ENCODE measurements at regions not wholly inside any gene's neighbourhood (a gene's known extent, or its start where the extent isn't known, plus 50 kb on each side); places are given as distances from the start of the nearest gene placed in this dataset.
A peak's percentile ranks its signal among the peaks of the same experiment; 100 is the strongest.
"Not testable (repeated sequence)": the region's sequence is repeated elsewhere in the genome, so short reads cannot be mapped to it uniquely, and the experiment has no call there.

DNA sequence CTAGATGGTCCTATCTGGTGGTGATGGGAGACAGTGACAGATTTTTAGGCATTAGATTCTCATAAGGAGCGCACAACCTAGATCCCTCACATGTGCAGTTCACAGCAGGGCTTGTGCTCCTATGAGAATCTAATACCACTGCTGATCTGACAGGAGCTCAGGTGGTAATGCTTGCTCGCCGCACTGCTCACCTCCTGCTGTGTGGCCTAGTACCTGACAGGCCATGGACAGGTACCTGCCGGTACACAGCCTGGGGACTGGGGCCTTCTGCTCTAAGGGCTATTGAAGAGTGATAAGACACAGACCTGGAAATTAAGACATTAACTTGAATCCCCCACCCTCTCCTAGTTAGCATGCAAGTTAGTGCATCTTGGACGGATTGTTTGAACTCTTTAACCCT is 64.4 kb downstream of the KLRB1 start:
- not testable (repeated sequence) for FAIRE-seq

DNA sequence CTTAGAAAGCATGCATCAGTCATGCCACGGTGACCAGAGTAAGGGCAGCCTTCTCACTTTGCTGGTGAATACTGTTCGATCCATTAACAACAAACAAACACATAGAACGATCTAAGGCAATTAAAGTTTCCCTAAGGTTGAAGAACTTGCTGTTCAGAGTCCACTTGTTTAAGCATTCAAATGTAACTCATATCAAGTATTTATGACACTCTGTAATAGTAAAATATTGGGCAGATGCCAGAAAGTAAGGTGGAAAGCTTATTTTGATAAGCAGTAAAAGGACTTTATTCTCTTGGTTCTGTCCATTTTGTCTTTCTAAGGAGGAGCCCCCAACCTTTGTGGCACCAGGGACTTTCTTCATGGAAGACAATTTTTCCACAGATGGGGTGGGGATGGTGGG is 64.9 kb downstream of the KLRB1 start:
- FAIRE-seq: not testable (repeated sequence)

DNA sequence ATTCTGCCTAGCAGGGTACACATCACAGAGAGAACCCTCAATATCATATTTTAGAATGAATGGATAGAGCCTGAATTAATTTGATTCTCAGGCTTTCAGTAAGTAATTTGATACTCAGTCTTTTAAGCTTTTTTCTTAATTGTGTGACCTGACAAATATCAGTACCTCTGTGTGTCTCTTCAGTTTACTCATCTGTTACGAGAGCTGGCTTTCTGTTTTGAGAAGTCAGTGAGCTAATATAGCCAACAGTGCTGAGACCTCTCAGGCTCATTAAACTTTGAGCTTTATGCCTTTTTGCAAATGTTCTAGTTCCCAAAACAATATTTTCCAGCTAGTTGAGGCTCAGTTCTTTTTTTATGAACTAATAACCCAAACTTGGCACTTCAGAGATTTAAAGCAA is 91.8 kb downstream of the KLRB1 start:
- not testable (repeated sequence) for FAIRE-seq

DNA sequence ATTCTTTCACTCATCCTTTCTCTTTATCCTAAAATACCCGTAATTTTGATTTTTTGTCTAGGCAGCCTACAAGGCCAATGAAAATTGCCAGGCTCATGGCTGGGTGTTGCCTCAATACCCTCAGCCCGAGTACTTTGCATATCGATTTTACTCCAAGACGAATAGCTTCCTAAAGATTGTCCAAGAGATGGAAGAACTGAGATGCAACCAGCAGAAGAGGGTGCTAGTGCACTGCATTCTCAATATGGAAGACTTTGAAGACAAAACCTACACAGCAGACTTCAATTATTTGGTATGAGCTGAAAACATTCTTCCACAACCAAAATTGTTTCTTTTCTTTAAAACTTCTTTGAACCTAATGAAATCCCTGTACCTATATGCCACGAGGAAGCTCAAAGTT is 95.0 kb downstream of the KLRB1 start:
- peak; percentile 72 for FAIRE-seq

DNA sequence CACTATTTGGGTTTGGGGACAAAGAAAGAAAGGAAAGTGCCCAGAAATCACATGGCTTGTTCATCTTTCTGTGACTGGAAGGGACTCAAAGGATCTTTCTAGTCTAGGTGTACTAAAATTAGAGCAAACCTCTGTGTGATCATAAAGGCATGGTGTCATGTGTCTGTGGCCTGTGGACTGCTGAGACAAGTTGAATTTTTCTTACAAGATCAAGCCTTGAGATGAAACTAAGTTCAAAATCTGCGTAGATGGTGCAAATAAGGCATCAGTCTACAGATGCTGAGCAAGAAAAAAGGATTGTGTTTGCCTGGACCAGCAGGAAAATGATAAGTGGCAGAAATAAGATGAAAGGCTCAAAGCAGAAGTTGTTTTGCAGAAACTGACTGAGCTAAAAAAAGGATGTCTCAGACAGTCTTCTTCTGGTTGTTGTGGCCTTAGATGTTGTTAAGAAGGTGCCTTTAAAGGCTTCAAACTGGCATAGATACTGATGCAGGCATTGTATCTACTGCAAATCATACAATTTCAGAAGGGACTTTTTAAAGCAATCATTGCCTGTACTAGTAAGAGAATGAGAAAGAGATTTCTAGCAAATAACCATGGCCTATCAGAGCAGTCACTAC is 97.2 kb downstream of the KLRB1 start:
- not testable (repeated sequence) for FAIRE-seq

DNA sequence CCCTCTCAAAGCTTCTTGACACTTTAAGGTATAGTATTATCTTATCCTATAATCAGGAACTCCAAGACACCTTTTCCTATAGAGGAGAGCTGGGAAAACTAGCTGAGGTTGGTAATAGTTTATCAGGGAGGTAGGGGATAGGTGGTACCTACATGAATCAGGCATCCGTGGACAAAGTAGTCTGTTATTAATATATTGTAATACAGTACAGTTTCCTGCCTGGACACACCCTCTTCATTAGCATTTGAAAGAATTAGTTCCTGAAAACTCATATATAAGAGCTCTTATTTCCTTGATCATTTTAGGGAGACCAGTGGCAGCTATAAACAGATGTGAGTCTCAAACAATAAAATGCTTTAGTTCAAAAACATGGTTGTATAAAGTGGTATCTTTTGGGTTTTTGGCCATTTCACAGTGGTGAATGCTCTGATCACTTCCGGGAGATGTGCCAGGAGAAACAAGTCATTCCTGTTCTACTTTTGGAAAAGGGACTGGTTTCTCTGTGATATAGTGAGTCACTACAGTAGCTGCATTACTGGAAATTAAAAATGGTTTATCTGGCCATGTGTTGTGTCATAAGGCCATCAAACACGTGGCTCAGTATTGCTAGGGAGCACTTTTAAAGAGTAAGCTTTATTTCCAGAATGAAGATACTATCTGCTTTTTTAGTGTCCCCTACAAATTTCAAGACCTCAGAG is 98.1 kb downstream of the KLRB1 start:
- FAIRE-seq: no peak

DNA sequence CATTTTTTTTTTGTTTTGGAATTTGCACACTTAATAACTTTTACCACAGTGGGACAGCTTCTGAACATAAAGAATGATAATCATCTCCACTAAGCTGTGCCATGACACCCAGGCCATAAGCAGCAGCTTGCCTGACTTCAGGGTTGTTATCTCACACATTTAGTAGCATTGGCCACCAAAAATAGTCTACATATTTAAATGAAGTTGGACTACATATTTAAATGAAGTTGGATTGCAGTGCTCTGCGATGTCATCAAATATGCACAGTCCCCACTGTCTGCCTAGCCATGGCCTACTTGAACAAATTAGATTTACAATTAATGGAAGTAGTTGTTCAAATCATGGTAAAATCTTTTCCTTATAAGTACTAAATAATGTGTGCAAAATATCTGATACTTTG is 101.0 kb downstream of the KLRB1 start:
- no peak for FAIRE-seq

DNA sequence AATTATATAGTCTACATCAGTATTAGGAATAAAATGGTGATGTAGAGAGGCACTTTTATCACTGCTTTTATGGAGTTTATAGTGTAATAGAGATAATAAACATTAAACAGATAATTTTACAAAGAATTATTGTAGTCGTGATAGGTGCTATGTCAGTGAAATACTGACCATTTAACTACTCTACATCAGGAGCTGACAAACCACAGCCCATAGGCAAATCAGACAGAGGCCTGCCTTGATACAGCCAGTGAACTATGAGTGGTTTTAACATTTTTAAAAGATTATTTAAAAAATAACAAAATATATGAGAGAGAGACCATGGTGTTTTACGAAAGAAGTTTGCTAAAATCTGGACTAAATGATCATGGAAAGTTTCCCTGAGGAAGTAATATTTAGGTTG is 104.3 kb downstream of the KLRB1 start:
- peak; percentile 69 for FAIRE-seq

DNA sequence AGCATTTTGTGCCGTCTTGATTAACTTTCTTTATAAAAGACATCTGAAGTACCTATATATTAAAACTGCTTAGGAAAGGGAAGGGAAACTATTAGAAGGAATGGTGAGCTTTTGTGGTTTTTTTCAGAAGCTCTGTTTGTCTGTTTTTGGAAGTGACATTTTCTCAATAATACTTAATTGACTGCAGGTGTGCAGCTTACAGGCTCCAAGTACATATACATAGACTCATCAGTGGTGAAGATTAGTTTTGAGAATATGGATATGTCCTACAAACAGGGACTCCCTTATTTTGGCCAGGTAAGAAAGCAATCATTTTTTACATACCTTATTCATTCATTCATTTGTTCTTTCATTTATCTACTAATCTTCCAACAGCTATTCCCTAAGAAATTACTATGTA is 104.9 kb downstream of the KLRB1 start:
- FAIRE-seq: not testable (repeated sequence)

DNA sequence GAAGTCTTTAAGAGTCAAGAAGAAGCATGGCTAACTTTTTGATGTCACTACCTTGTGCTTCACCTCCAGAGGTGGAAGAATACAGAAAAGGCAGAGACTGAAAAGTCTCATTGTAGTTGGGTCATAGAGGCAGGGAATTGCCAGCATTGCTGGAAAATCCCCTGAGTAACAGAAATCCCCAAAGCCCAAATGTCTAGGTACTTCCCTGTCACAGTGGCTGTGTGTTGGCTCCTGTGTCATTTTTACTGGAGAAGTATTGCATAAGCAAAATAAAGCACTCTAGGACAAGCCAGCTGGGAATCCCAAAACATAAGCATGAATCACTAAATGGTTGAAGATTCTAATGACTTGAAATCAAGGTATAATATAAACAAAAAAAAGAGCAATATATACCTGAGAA is 114.4 kb downstream of the KLRB1 start:
- not testable (repeated sequence) for FAIRE-seq

DNA sequence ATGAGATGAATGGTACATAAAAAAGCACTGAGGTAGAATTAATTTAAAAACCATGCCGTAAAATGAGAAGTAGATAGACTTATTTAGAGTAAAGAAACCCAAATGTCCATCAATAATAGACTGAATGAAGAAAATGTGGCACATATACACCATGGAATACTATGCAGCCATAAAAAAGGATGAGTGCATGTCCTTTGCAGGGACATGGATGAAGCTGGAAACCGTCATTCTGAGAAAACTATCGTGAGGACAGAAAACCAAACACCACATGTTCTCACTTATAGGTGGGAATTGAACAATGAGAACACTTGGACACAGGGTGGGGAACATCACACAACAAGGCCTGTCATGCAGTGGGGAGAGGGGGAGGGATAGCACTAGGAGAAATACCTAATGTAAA is 126.4 kb downstream of the KLRB1 start:
- not testable (repeated sequence) for FAIRE-seq

DNA sequence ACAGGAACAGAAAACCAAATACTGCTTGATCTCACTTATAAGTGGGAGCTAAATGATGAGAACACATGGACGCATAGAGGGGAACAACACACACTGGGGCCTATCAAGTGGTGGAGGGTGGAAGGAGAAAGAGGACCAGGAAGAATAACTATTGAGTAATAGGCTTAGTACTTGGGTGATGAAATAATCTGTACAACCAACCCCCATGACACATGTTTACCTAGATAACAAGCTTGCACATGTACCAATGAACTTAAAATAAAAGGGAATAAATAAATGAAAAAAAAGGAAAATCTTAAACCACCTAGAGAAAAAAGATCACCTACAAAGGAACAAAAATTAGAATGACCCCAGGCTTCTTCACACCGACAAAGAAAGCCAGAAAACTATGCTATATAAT is 133.5 kb downstream of the KLRB1 start:
- not testable (repeated sequence) for FAIRE-seq

DNA sequence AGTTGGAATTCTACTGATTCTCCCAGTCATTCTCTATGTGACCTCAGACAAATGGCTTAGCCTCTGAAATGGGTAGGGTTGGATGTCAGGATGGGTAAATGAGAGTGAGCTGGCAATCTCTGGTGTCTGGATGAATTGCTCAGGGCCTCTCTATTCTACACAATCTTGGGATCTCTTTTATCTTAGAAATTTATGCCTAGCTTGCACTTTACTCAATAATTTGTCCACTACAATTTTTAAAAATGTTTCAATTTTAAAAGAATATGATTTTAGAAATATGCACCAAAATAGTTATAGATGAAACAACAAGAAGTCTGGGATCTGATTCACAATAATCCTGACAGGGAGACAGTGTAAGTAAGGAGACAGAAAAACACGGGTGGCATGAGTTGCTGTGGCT is 134.1 kb downstream of the KLRB1 start:
- FAIRE-seq: not testable (repeated sequence)

DNA sequence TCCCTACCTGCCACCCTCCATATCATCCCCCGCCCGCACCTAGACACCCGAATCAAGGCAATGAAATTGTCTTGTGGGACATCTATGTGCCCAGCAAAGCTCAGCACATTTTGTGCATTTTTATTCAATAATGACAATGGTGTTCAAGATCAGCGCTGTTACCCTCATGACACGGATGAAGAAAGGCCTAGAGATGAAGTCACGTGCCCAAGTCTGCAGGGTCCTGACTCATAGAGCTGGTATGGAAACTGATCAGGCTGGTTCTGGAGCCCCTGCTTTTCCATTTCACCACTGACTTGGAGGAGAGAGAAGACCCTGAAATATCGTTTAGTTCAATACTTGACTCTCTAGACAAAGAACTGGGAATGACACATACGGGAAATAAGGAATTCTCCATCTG is 136.2 kb downstream of the KLRB1 start:
- FAIRE-seq: not testable (repeated sequence)

DNA sequence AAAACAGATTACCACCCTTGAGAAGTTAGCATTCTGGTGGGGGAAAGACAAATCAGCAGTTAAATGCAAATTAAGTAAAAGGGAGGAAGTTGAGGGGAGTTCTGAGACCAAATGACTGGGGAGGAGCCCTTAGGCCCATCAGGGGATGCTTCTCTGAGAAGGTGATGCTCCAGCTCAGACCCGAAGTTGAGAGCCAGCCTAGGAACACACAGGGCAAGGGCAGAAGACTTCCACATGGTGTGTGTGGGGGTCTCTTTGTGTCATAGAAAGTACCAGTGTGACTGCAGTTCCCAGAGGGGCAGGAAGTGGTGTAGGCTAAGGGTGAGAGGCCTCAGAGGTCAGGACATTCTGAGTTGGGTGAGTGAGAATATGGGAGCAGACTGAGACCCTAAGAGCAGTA is 137.3 kb downstream of the KLRB1 start:
- not testable (repeated sequence) for FAIRE-seq

DNA sequence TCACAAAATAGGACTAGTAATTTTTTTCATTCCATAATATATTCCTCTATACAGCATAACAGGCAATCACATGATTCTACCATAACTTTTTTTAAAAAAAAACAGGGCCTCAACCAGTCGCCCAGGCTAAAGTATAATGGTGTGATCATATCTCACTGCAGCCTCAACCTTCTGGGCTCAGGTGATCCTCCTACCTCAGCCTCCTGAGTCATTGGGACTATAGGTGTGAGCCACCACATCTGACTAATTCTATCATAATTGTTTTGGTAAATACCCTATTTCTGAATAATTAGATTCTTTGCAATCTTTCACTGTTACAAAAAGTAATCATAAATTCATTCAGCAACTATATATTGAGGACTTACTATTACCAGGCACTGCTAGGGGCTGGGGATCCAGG is 137.8 kb downstream of the KLRB1 start:
- FAIRE-seq: not testable (repeated sequence)

DNA sequence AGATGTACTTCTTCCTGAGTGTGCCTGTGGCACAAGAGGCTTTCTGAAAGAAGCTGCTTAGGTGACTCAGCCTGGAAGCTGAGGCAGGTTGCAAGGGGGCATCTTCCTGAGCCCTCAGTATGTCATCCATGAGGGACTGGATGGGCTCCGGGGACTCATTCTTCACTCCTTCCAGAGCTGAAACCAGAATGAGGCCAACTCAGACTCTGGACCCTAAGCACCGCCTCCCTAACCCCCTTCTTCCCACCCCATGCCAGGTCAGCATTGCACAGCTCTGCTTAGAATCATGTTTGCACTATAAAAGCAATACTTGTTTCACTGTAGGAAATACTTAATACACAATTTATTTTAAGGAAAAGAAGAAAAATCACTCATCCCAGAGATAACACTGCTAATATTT is 138.3 kb downstream of the KLRB1 start:
- FAIRE-seq: not testable (repeated sequence)

DNA sequence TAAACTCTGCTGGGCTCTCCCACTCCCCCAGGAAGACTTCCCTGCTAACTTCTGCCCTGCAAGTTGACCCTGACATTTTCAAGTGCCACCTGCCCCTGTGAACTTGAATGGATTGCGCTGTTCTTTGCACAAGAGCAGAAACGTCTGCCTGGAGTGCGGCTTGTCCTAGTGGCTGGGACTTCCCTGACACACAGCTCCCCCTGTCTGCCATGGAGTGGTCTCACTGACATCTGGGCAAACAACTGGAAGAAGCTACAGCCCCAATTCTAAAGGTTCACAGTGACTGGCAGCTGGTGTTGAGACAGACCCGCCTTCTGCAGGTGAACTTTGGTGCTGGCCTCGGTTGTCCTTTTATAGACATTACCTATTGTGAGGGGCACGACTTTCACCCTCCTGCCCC is 138.7 kb downstream of the KLRB1 start:
- FAIRE-seq: not testable (repeated sequence)

DNA sequence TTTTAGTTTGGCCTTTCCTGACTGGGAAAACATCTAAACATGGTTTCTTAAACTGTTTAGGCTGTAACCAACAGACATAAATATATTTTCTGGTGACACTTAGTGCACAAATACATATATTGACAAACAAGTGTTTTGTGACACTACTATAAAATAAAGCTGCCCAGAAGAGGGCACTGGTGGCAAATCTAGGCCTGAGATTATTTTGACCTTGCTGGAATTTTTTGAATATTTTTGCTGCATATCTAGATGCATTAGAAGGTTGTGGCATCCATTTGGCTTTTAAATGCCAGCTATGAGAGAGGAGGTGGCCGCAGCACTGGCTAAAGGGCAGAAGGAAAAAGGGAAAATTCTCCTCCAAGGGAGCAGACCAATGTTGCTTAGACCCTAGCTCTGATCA is 139.6 kb downstream of the KLRB1 start:
- not testable (repeated sequence) for FAIRE-seq

DNA sequence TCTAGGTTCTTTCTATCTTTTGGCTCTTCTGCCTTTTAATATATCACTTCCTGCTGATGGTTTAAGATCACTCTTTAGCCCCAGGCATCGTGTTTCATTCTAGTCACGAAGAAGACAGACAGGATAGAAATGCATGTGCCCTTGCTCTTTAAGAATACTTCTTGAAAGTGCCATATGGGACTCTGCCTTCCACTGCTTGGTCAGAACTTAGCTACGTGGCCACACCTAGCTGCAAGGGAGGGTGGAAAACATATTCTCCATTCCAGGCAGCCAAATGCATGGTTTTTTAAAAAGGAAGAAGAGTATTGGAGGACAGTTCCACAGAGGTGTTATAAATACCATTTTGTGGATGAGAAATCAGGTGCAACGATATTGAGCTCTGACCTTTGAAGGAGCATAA is 143.3 kb downstream of the KLRB1 start:
- no peak for FAIRE-seq

DNA sequence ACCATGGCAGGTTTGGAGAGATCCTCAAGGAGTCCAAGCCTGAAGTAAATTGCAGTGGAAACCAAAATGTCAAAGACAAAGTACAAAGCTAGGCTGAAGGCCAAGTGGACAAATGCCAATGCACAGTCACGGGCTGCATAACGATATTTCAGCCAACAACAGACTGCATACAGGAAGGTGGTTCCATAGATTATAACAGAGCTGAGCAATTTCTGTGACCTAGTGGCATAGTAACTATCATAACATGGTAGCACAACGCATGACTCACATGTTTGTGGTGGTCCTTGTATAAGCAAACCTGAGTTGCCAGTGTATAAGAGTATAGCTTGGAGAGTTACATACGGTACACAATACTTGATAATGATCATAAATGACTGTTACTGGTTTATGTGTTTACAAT is 152.2 kb downstream of the KLRB1 start:
- FAIRE-seq: not testable (repeated sequence)

DNA sequence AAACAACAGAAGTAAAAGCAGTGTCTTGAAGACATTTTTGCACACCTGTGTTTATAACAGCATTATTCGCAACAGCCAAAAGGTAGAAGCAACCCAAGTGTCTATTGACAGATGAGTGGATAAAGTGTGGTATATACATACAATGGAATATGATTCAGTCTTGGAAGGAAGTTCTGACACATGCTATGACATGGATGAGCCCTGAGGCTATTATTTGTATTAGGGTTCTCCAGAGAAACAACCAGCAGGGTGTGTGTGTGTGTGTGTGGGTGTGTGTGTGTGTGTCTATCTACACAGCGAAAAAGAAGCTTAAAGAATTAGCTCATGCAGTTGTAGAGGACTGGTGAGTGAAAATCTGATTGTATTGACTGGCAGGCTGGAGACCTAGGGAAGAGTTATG is 153.7 kb downstream of the KLRB1 start:
- FAIRE-seq: not testable (repeated sequence)

DNA sequence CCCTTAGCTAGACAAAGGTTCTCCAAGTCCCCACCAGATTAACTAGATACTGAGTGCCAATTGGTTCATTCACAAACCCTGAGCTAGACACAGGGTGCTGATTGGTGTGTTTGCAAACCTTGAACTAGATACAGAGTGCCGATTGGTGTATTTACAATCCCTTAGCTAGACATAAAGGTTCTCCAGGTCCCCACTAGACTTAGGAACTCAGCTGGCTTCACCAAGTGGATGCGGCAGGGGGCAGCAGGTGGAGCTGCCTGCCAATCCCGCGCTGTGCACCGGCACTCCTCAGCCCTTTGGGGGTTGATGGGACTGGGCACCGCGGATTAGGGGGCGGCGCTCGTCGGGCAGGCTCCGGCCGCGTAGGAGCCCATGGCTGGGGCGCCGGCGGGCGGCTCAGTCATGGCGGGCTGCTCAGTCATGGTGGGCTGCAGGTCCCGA is 157.6 kb downstream of the KLRB1 start:
- not testable (repeated sequence) for FAIRE-seq

DNA sequence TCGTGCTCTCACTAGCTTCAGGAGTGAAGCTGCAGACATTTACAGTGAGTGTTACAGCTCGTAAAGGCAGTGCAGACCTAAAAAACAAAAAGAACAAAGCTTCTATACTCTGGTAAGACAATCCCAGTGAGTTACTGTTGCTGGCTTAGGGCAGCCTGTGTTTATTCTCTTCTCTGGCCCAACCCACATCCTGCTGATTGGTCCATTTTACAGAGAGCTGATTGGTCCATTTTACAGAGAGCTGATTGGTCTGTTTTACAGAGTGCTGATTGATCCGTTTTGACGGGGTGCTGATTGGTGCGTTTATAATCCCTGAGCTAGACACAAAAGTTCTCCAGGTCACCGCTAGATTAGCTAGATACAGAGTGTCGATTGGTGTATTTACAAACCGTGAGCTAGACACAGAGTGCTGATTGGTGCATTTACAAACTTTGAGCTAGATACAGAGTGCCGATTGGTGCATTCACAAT is 158.0 kb downstream of the KLRB1 start:
- FAIRE-seq: not testable (repeated sequence)

DNA sequence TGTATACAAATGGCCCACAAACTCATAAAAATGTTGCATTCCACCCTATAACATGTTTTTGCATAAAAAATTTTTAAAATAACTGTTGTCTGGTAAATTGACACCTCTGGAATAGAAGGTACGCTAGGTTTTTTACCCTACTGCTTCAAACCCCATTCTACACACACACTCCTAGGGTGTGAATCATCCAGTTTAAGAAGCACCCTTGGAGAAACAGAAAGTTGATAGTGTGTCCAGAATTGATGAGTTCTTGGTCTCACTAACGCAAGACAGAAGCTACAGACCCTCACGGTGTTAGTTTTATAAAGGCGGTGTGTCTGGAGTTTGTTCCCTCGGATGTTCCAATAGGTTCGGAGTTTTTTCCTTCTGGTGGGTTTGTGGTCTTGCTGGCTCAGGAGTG is 158.5 kb downstream of the KLRB1 start:
- no peak for FAIRE-seq
